ENCODE measurements at regions not wholly inside any gene's neighbourhood (a gene's known extent, or its start where the extent isn't known, plus 50 kb on each side); places are given as distances from the start of the nearest gene placed in this dataset.

DNA sequence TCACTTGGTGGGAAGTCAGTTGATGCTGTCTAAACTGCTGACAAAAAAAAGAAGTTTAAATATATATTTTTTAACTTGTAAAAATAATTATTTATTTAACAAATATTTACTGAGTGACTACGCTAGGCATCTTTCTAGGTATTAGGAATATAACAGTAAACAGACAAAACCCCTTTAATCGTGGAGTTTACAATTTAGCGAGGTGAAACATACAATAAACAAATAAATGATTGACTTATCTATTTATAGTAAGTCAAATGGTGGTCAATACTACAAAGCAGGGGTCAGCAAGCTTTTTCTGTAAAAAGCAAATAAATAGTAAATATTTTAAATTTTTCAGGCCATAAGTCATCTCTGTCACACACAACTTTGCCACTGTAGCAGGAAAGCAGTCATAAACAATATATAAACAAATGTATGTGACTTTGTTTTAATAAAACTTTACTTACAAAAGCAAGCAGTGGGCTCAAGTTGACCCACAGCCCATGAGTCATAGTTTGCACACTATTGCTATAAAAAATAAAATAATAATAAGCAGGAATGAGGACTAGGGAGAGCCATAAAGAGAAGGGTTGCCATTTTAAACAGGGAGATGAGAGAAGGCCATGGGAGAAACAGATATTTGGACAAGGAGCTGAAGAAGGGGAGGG is 263.9 kb downstream of the PLPP3 start:
- Histone ChIP-seq H3K27me3 (ENCODE audit: control insufficient read depth in 1 of 2, insufficient read depth in 2 of 2, low read length in 1 of 2) (no peaks in the 10 kb centered on the region), H3K4me1 (ENCODE audit: control insufficient read depth in 1 of 2, insufficient read depth in 2 of 2, low read length in 2 of 2) (peaks cover 0 to under 1% of the 10 kb centered on the region in 2 donors), H3K36me3 (ENCODE audit: control insufficient read depth in 1 of 2, insufficient read depth in 2 of 2, low read length in 1 of 2) (peaks cover 0 to 1% of the 10 kb centered on the region in 2 donors), H3K4me3 (ENCODE audit: low read length in 2 of 2) (no peak overlapping the region), H3K9me3 (ENCODE audit: control insufficient read depth, low read length) (peaks cover 2% of the 10 kb centered on the region), H3K27ac (ENCODE audit: low read depth in 1 of 2, low read length in 2 of 2) (no peak overlapping the region)
- no peak for ATAC-seq (ENCODE audit: low FRiP score)
- intact Hi-C loops (cut with DNase I) = no loop called here
- no peak for DNase-seq
- WGBS, 2 donors = 92 to 98% methylated on average over 3 of the region's 3 CpGs

DNA sequence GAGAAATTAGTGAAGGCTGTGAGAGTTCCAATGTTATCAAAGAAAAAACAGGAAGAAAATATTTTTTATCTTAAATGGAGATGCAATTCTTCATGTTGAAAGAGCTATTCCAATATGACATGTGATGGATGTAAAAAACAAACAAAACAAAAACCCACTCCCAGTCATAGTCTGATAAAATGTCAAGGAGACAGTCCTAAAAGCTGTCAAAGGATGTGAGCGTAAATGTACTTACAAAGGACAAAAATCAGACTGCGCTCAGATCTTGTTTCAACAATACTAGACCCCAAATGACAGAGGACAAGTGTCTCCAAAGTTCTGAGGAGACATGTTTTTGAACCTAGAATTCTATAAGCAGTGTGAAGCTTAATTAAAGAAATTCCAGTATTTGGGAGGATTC is 265.8 kb downstream of the PLPP3 start:
- WGBS, 2 donors = 97 to 100% methylated on average over 2 of the region's 2 CpGs
- intact Hi-C loops (cut with DNase I) = no loop called here
- no peaks in the 10 kb centered on the region for H3K27me3 ChIP-seq (ENCODE audit: control insufficient read depth in 1 of 2, insufficient read depth in 2 of 2, low read length in 1 of 2)
- H3K4me1 ChIP-seq (ENCODE audit: control insufficient read depth in 1 of 2, insufficient read depth in 2 of 2, low read length in 2 of 2) = no peaks in the 10 kb centered on the region
- H3K4me3 ChIP-seq (ENCODE audit: low read length in 2 of 2) = no peak overlapping the region
- H3K27ac ChIP-seq (ENCODE audit: low read depth in 1 of 2, low read length in 2 of 2) = no peak overlapping the region
- ATAC-seq (ENCODE audit: low FRiP score) (no peak), DNase-seq (no peak)
- H3K36me3 ChIP-seq (ENCODE audit: control insufficient read depth in 1 of 2, insufficient read depth in 2 of 2, low read length in 1 of 2) = peaks cover 0 to 1% of the 10 kb centered on the region in 2 donors
- peaks cover 2% of the 10 kb centered on the region for H3K9me3 ChIP-seq (ENCODE audit: control insufficient read depth, low read length)

DNA sequence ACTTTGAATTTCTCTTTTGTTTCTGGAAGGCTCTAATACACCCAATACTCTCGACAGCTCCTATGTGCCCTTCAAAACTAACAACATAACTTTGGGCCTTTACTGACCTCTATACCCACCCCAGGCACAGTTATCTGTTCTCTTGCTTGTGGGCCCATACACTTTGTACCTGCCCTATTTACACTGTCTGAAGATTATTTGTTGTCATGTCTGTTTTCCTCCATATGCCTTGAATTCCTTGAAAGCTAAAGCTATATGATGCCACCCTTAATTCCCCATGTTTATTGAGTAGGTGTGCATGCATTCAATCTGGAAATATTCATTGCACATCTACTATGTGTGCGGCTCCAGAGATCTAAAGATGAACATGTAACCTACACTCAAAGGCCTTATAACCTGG is 267.6 kb downstream of the PLPP3 start:
- no peaks in the 10 kb centered on the region for H3K27me3 ChIP-seq (ENCODE audit: control insufficient read depth in 1 of 2, insufficient read depth in 2 of 2, low read length in 1 of 2)
- no peak overlapping the region for H3K4me3 ChIP-seq (ENCODE audit: low read length in 2 of 2)
- no peaks in the 10 kb centered on the region for H3K4me1 ChIP-seq (ENCODE audit: control insufficient read depth in 1 of 2, insufficient read depth in 2 of 2, low read length in 2 of 2)
- intact Hi-C loops (cut with DNase I) = no loop called here
- ATAC-seq (ENCODE audit: low FRiP score) = no peak
- WGBS, 2 donors = 67 to 74% methylated on average over 2 of the region's 2 CpGs
- no peak for DNase-seq
- no peak overlapping the region for H3K27ac ChIP-seq (ENCODE audit: low read depth in 1 of 2, low read length in 2 of 2)
- peaks cover 0 to 1% of the 10 kb centered on the region in 2 donors for H3K36me3 ChIP-seq (ENCODE audit: control insufficient read depth in 1 of 2, insufficient read depth in 2 of 2, low read length in 1 of 2)
- peaks cover 2% of the 10 kb centered on the region for H3K9me3 ChIP-seq (ENCODE audit: control insufficient read depth, low read length)

DNA sequence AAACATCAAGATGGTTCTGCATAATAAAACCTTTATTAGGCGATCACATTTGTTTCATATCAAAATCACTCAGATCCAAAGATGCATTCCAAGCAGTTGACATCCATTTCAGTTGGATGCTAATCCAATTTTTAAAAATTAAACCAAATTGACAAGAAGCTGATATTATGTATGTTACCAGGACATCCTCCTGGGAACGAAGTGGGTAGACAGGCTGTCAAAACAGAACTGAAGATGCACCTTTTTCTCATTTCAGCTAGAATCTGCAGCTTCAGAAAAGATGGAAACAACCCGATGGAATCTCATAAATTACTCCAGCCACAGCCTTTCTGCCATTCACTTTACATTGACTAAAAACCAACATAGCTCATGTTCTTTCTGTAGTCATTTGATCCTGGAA is 268.4 kb downstream of the PLPP3 start:
- Histone ChIP-seq H3K36me3 (ENCODE audit: control insufficient read depth in 1 of 2, insufficient read depth in 2 of 2, low read length in 1 of 2) (peaks cover 0 to 1% of the 10 kb centered on the region in 2 donors), H3K4me1 (ENCODE audit: control insufficient read depth in 1 of 2, insufficient read depth in 2 of 2, low read length in 2 of 2) (no peaks in the 10 kb centered on the region), H3K4me3 (ENCODE audit: low read length in 2 of 2) (no peak overlapping the region), H3K9me3 (ENCODE audit: control insufficient read depth, low read length) (peaks cover 2% of the 10 kb centered on the region), H3K27ac (ENCODE audit: low read depth in 1 of 2, low read length in 2 of 2) (no peak overlapping the region), H3K27me3 (ENCODE audit: control insufficient read depth in 1 of 2, insufficient read depth in 2 of 2, low read length in 1 of 2) (no peaks in the 10 kb centered on the region)
- WGBS, 2 donors = 76 to 84% methylated on average over 3 of the region's 3 CpGs
- DNase-seq = no peak
- intact Hi-C loops (cut with DNase I) = no loop called here
- ATAC-seq (ENCODE audit: low FRiP score) = no peak

DNA sequence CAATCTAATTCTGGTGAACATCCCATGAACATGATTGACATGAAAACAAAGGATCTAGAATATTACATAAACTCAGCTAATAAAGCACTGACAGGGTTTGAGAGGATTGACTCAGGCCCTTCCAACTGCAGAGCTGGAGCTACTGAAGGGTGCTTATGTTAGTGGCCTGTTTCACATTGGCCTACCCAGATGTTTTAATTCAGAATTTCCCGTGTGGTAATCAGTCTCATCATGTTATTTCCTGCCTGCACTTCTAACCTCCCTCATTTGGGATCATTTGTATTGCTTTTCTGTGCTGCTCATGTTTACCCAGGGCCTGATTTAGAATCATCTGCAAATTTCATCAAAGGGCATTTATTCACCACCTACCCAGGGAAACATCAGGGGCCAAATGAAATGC is 270.3 kb downstream of the PLPP3 start:
- no peak overlapping the region for H3K27ac ChIP-seq (ENCODE audit: low read depth in 1 of 2, low read length in 2 of 2)
- H3K4me3 ChIP-seq (ENCODE audit: low read length in 2 of 2) = no peak overlapping the region
- intact Hi-C loops (cut with DNase I) = no loop called here
- H3K9me3 ChIP-seq (ENCODE audit: control insufficient read depth, low read length) = no peaks in the 10 kb centered on the region
- no peaks in the 10 kb centered on the region for H3K27me3 ChIP-seq (ENCODE audit: control insufficient read depth in 1 of 2, insufficient read depth in 2 of 2, low read length in 1 of 2)
- no peak for ATAC-seq (ENCODE audit: low FRiP score)
- H3K4me1 ChIP-seq (ENCODE audit: control insufficient read depth in 1 of 2, insufficient read depth in 2 of 2, low read length in 2 of 2) = no peaks in the 10 kb centered on the region
- WGBS, 2 donors = 83 to 88% methylated on average over 1 of the region's 1 CpG
- peaks cover 0 to 1% of the 10 kb centered on the region in 2 donors for H3K36me3 ChIP-seq (ENCODE audit: control insufficient read depth in 1 of 2, insufficient read depth in 2 of 2, low read length in 1 of 2)
- DNase-seq = no peak

DNA sequence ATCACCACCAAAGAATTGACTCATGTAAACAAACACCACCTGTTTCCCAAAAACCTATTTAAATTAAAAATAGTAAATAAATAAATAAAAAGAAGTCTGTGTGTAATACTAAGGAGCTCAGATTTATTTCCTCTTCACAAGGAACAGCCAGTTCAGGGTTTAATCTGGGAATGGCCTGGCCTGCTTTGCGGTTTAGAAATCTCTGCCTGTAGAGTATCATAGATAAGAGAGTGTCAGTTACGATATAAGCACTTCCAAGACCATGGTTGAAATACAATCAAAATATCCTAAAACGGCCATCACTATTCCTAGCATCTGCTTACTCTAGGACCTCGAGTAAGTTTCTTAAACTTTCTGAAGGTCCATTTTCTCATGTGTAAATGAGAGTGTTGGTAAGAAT is 274.4 kb downstream of the PLPP3 start:
- ATAC-seq (ENCODE audit: low FRiP score) (no peak), DNase-seq (no peak)
- H3K4me3 ChIP-seq (ENCODE audit: low read length in 2 of 2) = no peak overlapping the region
- H3K36me3 ChIP-seq (ENCODE audit: control insufficient read depth in 1 of 2, insufficient read depth in 2 of 2, low read length in 1 of 2) = no peaks in the 10 kb centered on the region
- 24 to 34% methylated on average over 4 of the region's 4 CpGs for WGBS, 2 donors
- H3K27me3 ChIP-seq (ENCODE audit: control insufficient read depth in 1 of 2, insufficient read depth in 2 of 2, low read length in 1 of 2) = no peaks in the 10 kb centered on the region
- H3K27ac ChIP-seq (ENCODE audit: low read depth in 1 of 2, low read length in 2 of 2) = no peak overlapping the region
- no peaks in the 10 kb centered on the region for H3K9me3 ChIP-seq (ENCODE audit: control insufficient read depth, low read length)
- peaks cover 0 to 4% of the 10 kb centered on the region in 2 donors for H3K4me1 ChIP-seq (ENCODE audit: control insufficient read depth in 1 of 2, insufficient read depth in 2 of 2, low read length in 2 of 2)
- intact Hi-C loops (cut with DNase I) = no loop called here

DNA sequence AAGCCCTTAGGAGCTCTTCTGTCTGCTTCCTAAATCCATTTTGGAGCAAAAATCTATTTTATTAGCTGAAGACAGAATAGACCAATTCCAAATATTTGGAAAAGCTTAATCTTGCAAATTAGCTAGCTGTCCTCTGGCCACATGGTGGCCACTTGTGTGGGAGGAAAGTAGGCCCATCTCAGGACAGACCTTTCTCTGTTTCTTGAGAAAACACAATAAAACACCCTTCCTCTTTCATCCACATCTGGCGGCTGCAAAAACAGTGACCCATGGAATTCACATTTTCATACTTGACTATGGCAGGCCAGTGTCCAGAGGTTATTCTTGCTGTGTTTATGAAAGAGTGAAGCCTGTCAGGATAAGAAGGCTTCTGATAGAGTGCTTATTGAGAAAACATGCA is 275.6 kb downstream of the PLPP3 start:
- intact Hi-C loops (cut with DNase I) = no loop called here
- H3K27me3 ChIP-seq (ENCODE audit: control insufficient read depth in 1 of 2, insufficient read depth in 2 of 2, low read length in 1 of 2) = no peaks in the 10 kb centered on the region
- H3K27ac ChIP-seq (ENCODE audit: low read depth in 1 of 2, low read length in 2 of 2) = no peak overlapping the region
- 70 to 72% methylated on average over 1 of the region's 1 CpG for WGBS, 2 donors
- H3K9me3 ChIP-seq (ENCODE audit: control insufficient read depth, low read length) = no peaks in the 10 kb centered on the region
- ATAC-seq (ENCODE audit: low FRiP score) = no peak
- H3K4me1 ChIP-seq (ENCODE audit: control insufficient read depth in 1 of 2, insufficient read depth in 2 of 2, low read length in 2 of 2) = peaks cover 0 to 4% of the 10 kb centered on the region in 2 donors
- no peak for DNase-seq
- H3K4me3 ChIP-seq (ENCODE audit: low read length in 2 of 2) = no peak overlapping the region
- no peaks in the 10 kb centered on the region for H3K36me3 ChIP-seq (ENCODE audit: control insufficient read depth in 1 of 2, insufficient read depth in 2 of 2, low read length in 1 of 2)

DNA sequence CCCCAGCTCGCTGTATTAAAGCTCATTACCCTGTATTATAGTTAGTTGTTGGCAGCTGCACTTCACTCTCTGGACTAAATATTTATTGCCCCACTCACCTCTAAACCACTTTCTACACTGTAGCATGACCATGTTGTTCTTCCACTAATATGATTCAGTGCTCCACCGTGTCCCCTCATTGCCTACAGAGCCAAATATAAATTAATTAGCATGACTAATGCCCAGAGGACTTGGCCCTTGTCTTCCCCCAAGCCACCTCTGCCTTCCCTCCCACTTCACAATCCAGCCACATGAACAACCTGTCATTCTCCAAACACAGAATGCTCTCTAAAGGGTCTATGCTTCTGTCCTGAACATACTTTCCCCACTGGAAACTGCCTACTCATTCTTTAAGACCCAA is 276.5 kb downstream of the PLPP3 start:
- intact Hi-C loops (cut with DNase I) = no loop called here
- 66 to 68% methylated on average over 2 of the region's 2 CpGs for WGBS, 2 donors
- Histone ChIP-seq H3K9me3 (ENCODE audit: control insufficient read depth, low read length) (no peaks in the 10 kb centered on the region), H3K4me3 (ENCODE audit: low read length in 2 of 2) (no peak overlapping the region), H3K27me3 (ENCODE audit: control insufficient read depth in 1 of 2, insufficient read depth in 2 of 2, low read length in 1 of 2) (no peaks in the 10 kb centered on the region), H3K4me1 (ENCODE audit: control insufficient read depth in 1 of 2, insufficient read depth in 2 of 2, low read length in 2 of 2) (peaks cover 0 to 4% of the 10 kb centered on the region in 2 donors), H3K36me3 (ENCODE audit: control insufficient read depth in 1 of 2, insufficient read depth in 2 of 2, low read length in 1 of 2) (no peaks in the 10 kb centered on the region), H3K27ac (ENCODE audit: low read depth in 1 of 2, low read length in 2 of 2) (no peak overlapping the region)
- ATAC-seq (ENCODE audit: low FRiP score) = no peak
- no peak for DNase-seq

DNA sequence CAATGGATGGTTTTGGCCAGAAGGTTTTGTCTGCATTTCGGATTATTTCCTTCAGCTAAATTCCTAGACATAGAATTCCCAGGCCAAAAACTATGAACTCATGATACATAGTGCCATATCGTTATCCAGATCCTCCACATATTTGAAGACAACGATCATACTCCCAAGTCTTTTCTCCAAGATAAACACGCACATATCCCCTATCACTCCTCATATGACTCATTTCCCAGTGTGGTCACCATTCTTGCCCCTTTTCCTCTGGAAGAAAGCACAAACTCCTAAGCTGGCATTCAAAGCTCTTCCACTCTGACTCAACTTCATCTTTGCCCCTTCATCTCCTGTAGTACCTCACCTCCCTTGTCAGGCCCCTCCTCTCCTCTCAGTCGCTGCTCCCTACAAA is 277.6 kb downstream of the PLPP3 start:
- no peak overlapping the region for H3K27ac ChIP-seq (ENCODE audit: low read depth in 1 of 2, low read length in 2 of 2)
- intact Hi-C loops (cut with DNase I) = no loop called here
- no peaks in the 10 kb centered on the region for H3K36me3 ChIP-seq (ENCODE audit: control insufficient read depth in 1 of 2, insufficient read depth in 2 of 2, low read length in 1 of 2)
- 19% methylated on average over 5 of the region's 5 CpGs for WGBS, 2 donors
- no peaks in the 10 kb centered on the region for H3K9me3 ChIP-seq (ENCODE audit: control insufficient read depth, low read length)
- H3K4me1 ChIP-seq (ENCODE audit: control insufficient read depth in 1 of 2, insufficient read depth in 2 of 2, low read length in 2 of 2) = peaks cover 0 to 4% of the 10 kb centered on the region in 2 donors
- H3K4me3 ChIP-seq (ENCODE audit: low read length in 2 of 2) = no peak overlapping the region
- no peak for DNase-seq
- no peak for ATAC-seq (ENCODE audit: low FRiP score)
- H3K27me3 ChIP-seq (ENCODE audit: control insufficient read depth in 1 of 2, insufficient read depth in 2 of 2, low read length in 1 of 2) = no peaks in the 10 kb centered on the region

Measured in aorta (tissue), 5 donors.